ENCODE measurements at regions not wholly inside any gene's neighbourhood (a gene's known extent, or its start where the extent isn't known, plus 50 kb on each side); places are given as distances from the start of the nearest gene placed in this dataset.

DNA sequence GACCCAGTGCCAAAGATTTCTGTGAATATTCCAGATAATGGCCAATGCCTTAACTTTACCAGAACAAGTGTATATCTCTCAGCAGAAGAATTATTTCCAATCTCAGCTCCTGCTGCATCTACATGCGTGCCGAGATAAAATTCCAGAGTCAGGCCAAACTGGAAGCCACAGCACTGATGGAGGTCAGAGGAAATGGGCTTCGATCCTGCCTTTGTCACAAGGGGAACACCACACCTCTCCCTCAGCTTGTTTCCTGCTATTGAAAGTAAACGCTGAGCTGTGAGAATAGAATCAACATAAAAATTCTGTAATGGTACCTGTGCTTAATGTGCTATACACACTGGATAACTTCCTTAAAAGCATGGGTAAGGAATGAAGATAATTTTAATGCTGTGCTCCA is 255.5 kb downstream of the NEBL start:
- no peaks in the 10 kb centered on the region for H3K27me3 ChIP-seq (ENCODE audit: control insufficient read depth in 2 of 2, insufficient read depth in 1 of 2, low read length in 1 of 2)
- H3K4me3 ChIP-seq (ENCODE audit: low read length in 2 of 2) = no peak overlapping the region
- no peaks in the 10 kb centered on the region for H3K9me3 ChIP-seq (ENCODE audit: control insufficient read depth in 2 of 2, insufficient read depth in 1 of 2, low read length in 1 of 2)
- WGBS = 93% methylated on average over 4 of the region's 4 CpGs
- H3K4me1 ChIP-seq (ENCODE audit: control insufficient read depth in 2 of 2, insufficient read depth in 2 of 2, low read length in 2 of 2) = no peaks in the 10 kb centered on the region
- no peak for DNase-seq (ENCODE audit: low read depth in 6 of 9, low spot score in 9 of 9)
- no peaks in the 10 kb centered on the region for H3K36me3 ChIP-seq (ENCODE audit: control insufficient read depth in 2 of 2, insufficient read depth in 2 of 2, low read length in 1 of 2)
- no peak overlapping the region for H3K27ac ChIP-seq (ENCODE audit: low read depth in 1 of 2, low read length in 1 of 2)

DNA sequence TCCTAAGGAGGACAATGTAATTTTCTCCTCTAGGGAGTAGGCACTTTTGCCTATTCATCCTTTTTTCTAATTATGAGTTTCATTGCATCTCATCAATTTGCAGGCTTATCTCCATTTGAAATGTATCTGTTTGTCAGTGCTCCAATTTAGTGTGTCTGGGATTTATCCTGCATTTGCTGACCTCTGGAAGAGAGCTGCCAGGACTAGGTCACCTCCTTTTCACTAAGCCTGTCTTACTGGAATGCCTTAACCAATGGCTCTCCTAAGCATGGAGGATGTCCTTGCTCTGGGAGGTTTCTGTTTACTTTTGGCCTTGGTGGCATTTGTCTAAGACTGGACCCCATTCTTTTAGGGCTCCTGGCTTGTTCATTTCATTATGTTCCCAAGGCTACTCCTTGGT is 261.5 kb downstream of the NEBL start:
- Histone ChIP-seq H3K36me3 (ENCODE audit: control insufficient read depth in 2 of 2, insufficient read depth in 2 of 2, low read length in 1 of 2) (no peaks in the 10 kb centered on the region), H3K4me1 (ENCODE audit: control insufficient read depth in 2 of 2, insufficient read depth in 2 of 2, low read length in 2 of 2) (no peaks in the 10 kb centered on the region), H3K27me3 (ENCODE audit: control insufficient read depth in 2 of 2, insufficient read depth in 1 of 2, low read length in 1 of 2) (no peaks in the 10 kb centered on the region), H3K9me3 (ENCODE audit: control insufficient read depth in 2 of 2, insufficient read depth in 1 of 2, low read length in 1 of 2) (no peaks in the 10 kb centered on the region), H3K27ac (ENCODE audit: low read depth in 1 of 2, low read length in 1 of 2) (no peak overlapping the region), H3K4me3 (ENCODE audit: low read length in 2 of 2) (no peak overlapping the region)
- DNase-seq (ENCODE audit: low read depth in 6 of 9, low spot score in 9 of 9) = no peak

DNA sequence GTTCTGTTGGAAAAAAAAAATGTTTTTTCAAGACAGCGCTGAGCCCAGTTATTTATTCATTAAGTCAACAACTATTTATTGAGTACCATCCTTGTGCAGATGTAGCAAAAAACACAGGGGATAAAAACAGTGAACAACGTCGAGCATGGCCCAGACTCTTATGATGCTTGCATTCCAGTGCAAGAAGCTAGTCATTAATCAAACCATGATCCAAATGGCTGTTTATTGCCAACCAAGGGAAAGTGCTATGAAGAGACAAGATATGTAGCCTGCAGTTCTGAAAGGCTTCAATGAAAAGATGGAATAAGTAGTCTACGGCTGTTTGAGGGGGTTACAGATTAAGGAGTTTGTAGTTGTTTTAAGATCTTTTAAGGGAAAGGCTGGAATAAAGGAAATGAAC is 262.3 kb downstream of the NEBL start:
- DNase-seq (ENCODE audit: low read depth in 6 of 9, low spot score in 9 of 9) = no peak
- no peak overlapping the region for H3K4me3 ChIP-seq (ENCODE audit: low read length in 2 of 2)
- H3K9me3 ChIP-seq (ENCODE audit: control insufficient read depth in 2 of 2, insufficient read depth in 1 of 2, low read length in 1 of 2) = no peaks in the 10 kb centered on the region
- WGBS = 95% methylated on average over 4 of the region's 4 CpGs
- no peaks in the 10 kb centered on the region for H3K4me1 ChIP-seq (ENCODE audit: control insufficient read depth in 2 of 2, insufficient read depth in 2 of 2, low read length in 2 of 2)
- H3K27me3 ChIP-seq (ENCODE audit: control insufficient read depth in 2 of 2, insufficient read depth in 1 of 2, low read length in 1 of 2) = no peaks in the 10 kb centered on the region
- no peak overlapping the region for H3K27ac ChIP-seq (ENCODE audit: low read depth in 1 of 2, low read length in 1 of 2)
- no peaks in the 10 kb centered on the region for H3K36me3 ChIP-seq (ENCODE audit: control insufficient read depth in 2 of 2, insufficient read depth in 2 of 2, low read length in 1 of 2)

DNA sequence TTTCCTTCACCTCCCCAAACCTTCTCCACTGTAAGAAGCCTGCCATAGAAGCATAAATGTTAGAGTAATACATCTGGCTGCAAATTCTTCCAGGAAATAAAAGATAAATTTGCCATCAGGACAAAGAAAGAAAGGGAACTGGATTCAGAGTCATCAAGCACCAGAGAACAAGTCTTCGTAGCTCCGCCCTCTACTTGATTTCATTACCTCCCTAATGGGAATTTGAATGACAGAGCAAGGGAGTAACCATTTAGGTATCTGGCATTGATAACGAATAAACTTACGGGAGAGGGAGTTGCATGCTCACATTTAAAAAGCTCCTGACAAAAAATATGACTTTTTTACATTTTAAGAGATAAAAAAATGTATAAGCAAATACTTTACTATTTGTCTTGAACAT is 263.4 kb downstream of the NEBL start:
- 97% methylated on average over 4 of the region's 4 CpGs for WGBS
- H3K4me1 ChIP-seq (ENCODE audit: control insufficient read depth in 2 of 2, insufficient read depth in 2 of 2, low read length in 2 of 2) = no peaks in the 10 kb centered on the region
- no peak overlapping the region for H3K27ac ChIP-seq (ENCODE audit: low read depth in 1 of 2, low read length in 1 of 2)
- no peak for DNase-seq (ENCODE audit: low read depth in 6 of 9, low spot score in 9 of 9)
- no peaks in the 10 kb centered on the region for H3K27me3 ChIP-seq (ENCODE audit: control insufficient read depth in 2 of 2, insufficient read depth in 1 of 2, low read length in 1 of 2)
- H3K9me3 ChIP-seq (ENCODE audit: control insufficient read depth in 2 of 2, insufficient read depth in 1 of 2, low read length in 1 of 2) = no peaks in the 10 kb centered on the region
- H3K4me3 ChIP-seq (ENCODE audit: low read length in 2 of 2) = no peak overlapping the region
- H3K36me3 ChIP-seq (ENCODE audit: control insufficient read depth in 2 of 2, insufficient read depth in 2 of 2, low read length in 1 of 2) = no peaks in the 10 kb centered on the region

DNA sequence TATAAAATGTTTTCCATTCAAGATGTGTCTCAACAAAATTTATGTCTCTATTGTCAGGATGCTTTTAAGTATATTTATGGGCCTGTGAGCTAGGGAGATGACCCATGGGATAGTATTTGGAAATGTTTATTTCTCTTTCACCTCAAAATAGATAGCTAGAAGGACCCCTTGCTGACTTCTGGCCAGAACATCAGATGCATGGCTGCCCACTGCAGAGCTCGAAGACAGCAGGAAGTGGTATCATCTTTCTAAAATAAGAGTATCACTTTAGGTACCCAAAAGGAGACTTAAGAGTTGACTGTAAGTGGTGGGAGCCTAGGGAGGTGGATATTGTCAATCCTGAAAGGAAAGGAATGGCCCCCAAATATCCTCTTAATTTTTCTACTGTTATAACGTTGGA is 264.4 kb downstream of the NEBL start:
- Histone ChIP-seq H3K27ac (ENCODE audit: low read depth in 1 of 2, low read length in 1 of 2) (no peak overlapping the region), H3K27me3 (ENCODE audit: control insufficient read depth in 2 of 2, insufficient read depth in 1 of 2, low read length in 1 of 2) (no peaks in the 10 kb centered on the region), H3K4me1 (ENCODE audit: control insufficient read depth in 2 of 2, insufficient read depth in 2 of 2, low read length in 2 of 2) (no peaks in the 10 kb centered on the region), H3K36me3 (ENCODE audit: control insufficient read depth in 2 of 2, insufficient read depth in 2 of 2, low read length in 1 of 2) (no peaks in the 10 kb centered on the region), H3K4me3 (ENCODE audit: low read length in 2 of 2) (no peak overlapping the region), H3K9me3 (ENCODE audit: control insufficient read depth in 2 of 2, insufficient read depth in 1 of 2, low read length in 1 of 2) (no peaks in the 10 kb centered on the region)
- DNase-seq (ENCODE audit: low read depth in 6 of 9, low spot score in 9 of 9) = no peak
- WGBS = 88% methylated on average over 2 of the region's 2 CpGs

DNA sequence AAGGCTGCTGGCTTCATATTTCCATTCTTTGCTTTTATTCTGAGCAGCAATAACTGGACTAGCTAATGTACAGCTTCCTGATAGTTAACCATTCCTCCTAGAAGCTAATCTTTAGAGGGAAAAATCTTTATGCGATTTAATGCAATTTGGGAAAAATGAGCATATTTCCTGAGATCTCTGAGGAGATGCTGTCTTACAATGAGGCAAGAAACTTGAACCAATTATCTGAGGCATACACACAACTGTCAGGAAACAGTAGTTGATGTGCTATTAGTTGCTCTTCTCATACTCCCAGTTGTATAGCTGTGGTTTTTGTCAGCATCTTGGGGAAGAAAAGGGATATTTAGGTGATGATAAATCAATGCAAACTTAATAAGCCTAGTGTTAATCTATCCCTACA is 265.9 kb downstream of the NEBL start:
- no peaks in the 10 kb centered on the region for H3K36me3 ChIP-seq (ENCODE audit: control insufficient read depth in 2 of 2, insufficient read depth in 2 of 2, low read length in 1 of 2)
- H3K4me1 ChIP-seq (ENCODE audit: control insufficient read depth in 2 of 2, insufficient read depth in 2 of 2, low read length in 2 of 2) = no peaks in the 10 kb centered on the region
- H3K27ac ChIP-seq (ENCODE audit: low read depth in 1 of 2, low read length in 1 of 2) = no peak overlapping the region
- H3K27me3 ChIP-seq (ENCODE audit: control insufficient read depth in 2 of 2, insufficient read depth in 1 of 2, low read length in 1 of 2) = no peaks in the 10 kb centered on the region
- no peak overlapping the region for H3K4me3 ChIP-seq (ENCODE audit: low read length in 2 of 2)
- H3K9me3 ChIP-seq (ENCODE audit: control insufficient read depth in 2 of 2, insufficient read depth in 1 of 2, low read length in 1 of 2) = no peaks in the 10 kb centered on the region
- no peak for DNase-seq (ENCODE audit: low read depth in 6 of 9, low spot score in 9 of 9)
- WGBS = 99% methylated on average over 1 of the region's 1 CpG

DNA sequence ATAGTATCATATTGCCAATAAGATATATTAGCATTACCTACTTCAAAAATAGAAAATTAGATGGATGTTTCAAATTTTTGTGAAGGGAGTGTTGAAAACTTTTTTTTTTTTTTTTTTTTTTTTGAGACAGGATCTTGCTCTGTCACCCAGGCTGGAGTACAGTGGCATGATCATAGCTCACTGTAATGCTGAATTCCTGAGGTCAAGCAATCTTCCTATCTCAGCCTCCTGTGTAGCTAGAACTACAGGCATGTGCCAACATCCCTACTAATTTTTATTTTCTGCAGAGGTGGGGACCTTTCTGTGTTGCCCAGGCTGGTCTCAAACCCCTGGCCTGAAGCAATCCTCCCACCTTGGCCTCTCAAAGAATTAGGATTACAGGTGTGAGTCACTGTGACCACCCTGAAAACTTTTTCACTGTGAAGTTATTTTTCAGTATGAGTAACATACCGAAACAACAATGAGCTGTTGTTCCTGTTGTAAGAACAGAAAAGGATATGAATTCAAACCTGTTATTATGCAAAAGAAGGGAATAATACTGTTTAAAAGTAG is 266.9 kb downstream of the NEBL start:
- H3K36me3 ChIP-seq (ENCODE audit: control insufficient read depth in 2 of 2, insufficient read depth in 2 of 2, low read length in 1 of 2) = no peaks in the 10 kb centered on the region
- no peak overlapping the region for H3K27ac ChIP-seq (ENCODE audit: low read depth in 1 of 2, low read length in 1 of 2)
- no peaks in the 10 kb centered on the region for H3K27me3 ChIP-seq (ENCODE audit: control insufficient read depth in 2 of 2, insufficient read depth in 1 of 2, low read length in 1 of 2)
- 96% methylated on average over 1 of the region's 1 CpG for WGBS
- no peaks in the 10 kb centered on the region for H3K9me3 ChIP-seq (ENCODE audit: control insufficient read depth in 2 of 2, insufficient read depth in 1 of 2, low read length in 1 of 2)
- H3K4me1 ChIP-seq (ENCODE audit: control insufficient read depth in 2 of 2, insufficient read depth in 2 of 2, low read length in 2 of 2) = no peaks in the 10 kb centered on the region
- H3K4me3 ChIP-seq (ENCODE audit: low read length in 2 of 2) = no peak overlapping the region
- DNase-seq (ENCODE audit: low read depth in 6 of 9, low spot score in 9 of 9) = no peak

DNA sequence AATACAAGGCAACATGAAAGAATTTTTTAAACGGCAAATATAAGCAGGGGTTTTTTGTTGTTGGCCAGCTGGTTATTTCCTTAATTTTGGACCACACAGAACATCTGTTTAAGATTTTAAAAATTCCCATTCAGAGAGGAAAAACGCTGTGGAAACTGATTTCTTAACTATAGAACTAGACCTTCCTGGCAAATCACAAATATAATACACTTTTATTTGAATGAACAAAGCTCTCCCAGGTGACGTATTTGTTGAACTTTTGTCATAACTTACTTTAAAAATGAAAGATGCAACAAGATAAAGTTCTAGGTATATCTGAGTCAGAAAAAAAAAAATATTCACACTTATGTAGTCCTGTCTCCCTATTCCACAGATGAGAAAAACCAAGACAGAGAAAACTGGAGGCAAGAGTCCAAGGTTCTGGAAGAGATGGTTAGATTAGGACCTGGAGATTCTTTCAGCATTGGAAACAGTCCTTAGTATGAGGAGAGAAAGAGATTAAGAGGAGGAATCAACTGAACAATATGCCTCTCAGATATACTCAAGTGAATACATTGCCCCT is 269.1 kb downstream of the NEBL start:
- Histone ChIP-seq H3K27ac (ENCODE audit: low read depth in 1 of 2, low read length in 1 of 2) (no peak overlapping the region), H3K9me3 (ENCODE audit: control insufficient read depth in 2 of 2, insufficient read depth in 1 of 2, low read length in 1 of 2) (no peaks in the 10 kb centered on the region), H3K27me3 (ENCODE audit: control insufficient read depth in 2 of 2, insufficient read depth in 1 of 2, low read length in 1 of 2) (no peaks in the 10 kb centered on the region), H3K4me3 (ENCODE audit: low read length in 2 of 2) (no peak overlapping the region), H3K36me3 (ENCODE audit: control insufficient read depth in 2 of 2, insufficient read depth in 2 of 2, low read length in 1 of 2) (no peaks in the 10 kb centered on the region), H3K4me1 (ENCODE audit: control insufficient read depth in 2 of 2, insufficient read depth in 2 of 2, low read length in 2 of 2) (no peaks in the 10 kb centered on the region)
- DNase-seq (ENCODE audit: low read depth in 6 of 9, low spot score in 9 of 9) = no peak
- WGBS = 91% methylated on average over 3 of the region's 3 CpGs

DNA sequence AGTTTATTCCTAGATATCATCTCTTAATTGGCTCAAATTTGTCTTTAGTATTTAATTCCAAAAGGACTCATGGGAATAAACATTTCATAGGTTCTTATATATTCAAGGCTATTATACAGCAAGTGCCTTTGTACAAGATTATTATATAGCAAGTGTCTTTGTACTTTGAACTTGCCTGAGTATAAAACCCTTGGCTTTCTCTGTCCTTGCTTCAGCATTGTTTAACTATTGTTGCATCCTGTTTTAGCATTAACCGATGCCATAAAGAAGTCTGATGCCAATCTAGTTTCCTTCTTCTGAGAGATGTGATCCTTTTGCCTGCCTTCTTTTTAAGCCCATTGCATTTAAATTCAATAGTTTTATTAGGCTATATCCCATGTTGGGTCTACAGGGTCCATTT is 270.0 kb downstream of the NEBL start:
- Histone ChIP-seq H3K27me3 (ENCODE audit: control insufficient read depth in 2 of 2, insufficient read depth in 1 of 2, low read length in 1 of 2) (no peaks in the 10 kb centered on the region), H3K36me3 (ENCODE audit: control insufficient read depth in 2 of 2, insufficient read depth in 2 of 2, low read length in 1 of 2) (no peaks in the 10 kb centered on the region), H3K27ac (ENCODE audit: low read depth in 1 of 2, low read length in 1 of 2) (no peak overlapping the region), H3K9me3 (ENCODE audit: control insufficient read depth in 2 of 2, insufficient read depth in 1 of 2, low read length in 1 of 2) (no peaks in the 10 kb centered on the region), H3K4me1 (ENCODE audit: control insufficient read depth in 2 of 2, insufficient read depth in 2 of 2, low read length in 2 of 2) (no peaks in the 10 kb centered on the region), H3K4me3 (ENCODE audit: low read length in 2 of 2) (no peak overlapping the region)
- DNase-seq (ENCODE audit: low read depth in 6 of 9, low spot score in 9 of 9) = no peak
- WGBS = 87% methylated on average over 1 of the region's 1 CpG

DNA sequence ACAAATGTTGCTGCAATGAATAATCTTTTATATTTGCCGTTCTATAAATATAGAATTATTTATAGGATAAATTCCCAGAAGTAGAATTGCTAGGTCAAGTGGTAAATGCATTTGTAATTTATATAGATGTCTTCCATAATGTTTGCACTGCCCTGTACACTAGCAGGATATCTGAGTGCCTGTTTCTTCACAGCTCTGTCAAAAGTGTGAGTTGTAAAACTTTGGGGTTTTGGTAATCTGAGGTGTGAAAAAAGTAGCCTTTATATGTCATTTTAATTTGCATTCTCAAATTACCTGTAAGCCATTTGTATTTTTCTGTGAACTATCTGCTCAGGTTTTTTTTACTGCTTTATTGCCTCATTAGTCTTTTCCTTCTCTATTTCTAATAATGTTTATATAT is 271.2 kb downstream of the NEBL start:
- Histone ChIP-seq H3K27me3 (ENCODE audit: control insufficient read depth in 2 of 2, insufficient read depth in 1 of 2, low read length in 1 of 2) (no peaks in the 10 kb centered on the region), H3K4me1 (ENCODE audit: control insufficient read depth in 2 of 2, insufficient read depth in 2 of 2, low read length in 2 of 2) (no peaks in the 10 kb centered on the region), H3K36me3 (ENCODE audit: control insufficient read depth in 2 of 2, insufficient read depth in 2 of 2, low read length in 1 of 2) (no peaks in the 10 kb centered on the region), H3K9me3 (ENCODE audit: control insufficient read depth in 2 of 2, insufficient read depth in 1 of 2, low read length in 1 of 2) (no peaks in the 10 kb centered on the region), H3K27ac (ENCODE audit: low read depth in 1 of 2, low read length in 1 of 2) (no peak overlapping the region), H3K4me3 (ENCODE audit: low read length in 2 of 2) (no peak overlapping the region)
- DNase-seq (ENCODE audit: low read depth in 6 of 9, low spot score in 9 of 9) = no peak
- 93% methylated on average over 1 of the region's 1 CpG for WGBS

Data from thymus (tissue), 11 donors.